ENCODE measurements at regions not wholly inside any gene's neighbourhood (a gene's known extent, or its start where the extent isn't known, plus 50 kb on each side); places are given as distances from the start of the nearest gene placed in this dataset.

GRCh38 chrX:38987198-38987651, 186.0 kb downstream of the MID1IP1 start:
- H3K4me3 ChIP-seq, result no peak overlapping the region
- 37% methylated on average over 2 of the region's 4 CpGs for WGBS (ENCODE audit: insufficient coverage, low coverage, missing lambda C conversion rate)
- ChIA-PET CTCF (ENCODE audit: low intra/inter-chr PET ratio) (interaction anchor here (1.1 kb wide), 1 partner anchor 187 kb away, joined by 3 read pairs; no protein-coding TSS in a partner anchor), POLR2A (no interaction called here)
- in situ Hi-C loops (cut with MboI) (loop anchor here (10.0 kb wide), 1 partner anchor 222 kb away; no protein-coding TSS in a partner anchor), intact Hi-C loops (cut with micrococcal nuclease) (no loop called here)
- DNase-seq (ENCODE audit: extremely low read depth in 1 of 4, low spot score in 3 of 4) (no peak), FAIRE-seq (no peak), ATAC-seq (no peak)
- no peaks in the 10 kb centered on the region for H3K9me1 ChIP-seq (ENCODE audit: control insufficient read depth, insufficient read depth, low read length)
- TF ChIP-seq HNRNPK (IDR thresholded peaks at IDR 0.05; ENCODE audit: low read depth, low read length, poor library complexity, severe bottlenecking) (no peak), KLF10 (CRISPR knock-in tag; IDR thresholded peaks at IDR 0.05) (no peak), CXXC5 (CRISPR knock-in tag; IDR thresholded peaks at IDR 0.05) (no peak), BRD9 (IDR thresholded peaks at IDR 0.05; ENCODE audit: low read depth, partially characterized antibody) (no peak)
- H2AFZ ChIP-seq (ENCODE audit: low read depth, low read length), result no peak overlapping the region
- H3K36me3 ChIP-seq (ENCODE audit: control insufficient read depth, insufficient read depth, low read length), result no peaks in the 10 kb centered on the region
- H3K27ac ChIP-seq (ENCODE audit: extremely low read depth, low read depth, low read length), result no peak overlapping the region
- peaks cover 0 to 7% of the 10 kb centered on the region in 2 experiments; a peak in 3 of 5 replicates for H3K4me1 ChIP-seq (replicated peaks in 1 of 2; ENCODE audit: control insufficient read depth in 2 of 2, insufficient read depth in 2 of 2, low read length in 2 of 2)
- no peak overlapping the region for H3K9ac ChIP-seq (ENCODE audit: insufficient read depth in 1 of 2, low read depth in 2 of 2, low read length in 2 of 2)
- H4K20me1 ChIP-seq (replicated peaks; ENCODE audit: control insufficient read depth, insufficient read depth, low read length), result no peaks in the 10 kb centered on the region
- BruUV-seq (replicated peaks), result no TSS peak
- H3K27me3 ChIP-seq (ENCODE audit: control insufficient read depth in 2 of 2, insufficient read depth in 2 of 2, low read length in 2 of 2), result no peaks in the 10 kb centered on the region
- no peaks in the 10 kb centered on the region for H3K79me2 ChIP-seq (ENCODE audit: control insufficient read depth, insufficient read depth, low read length)
- no peak overlapping the region for H3K4me2 ChIP-seq (ENCODE audit: insufficient read depth, low read length)
- no peaks in the 10 kb centered on the region for H3K9me3 ChIP-seq (replicated peaks; ENCODE audit: control insufficient read depth, insufficient read depth, low read depth, low read length)

GRCh38 chrX:38988301-38988700, 187.0 kb downstream of the MID1IP1 start:
- no TSS peak for BruUV-seq (replicated peaks)
- Histone ChIP-seq H3K36me3 (ENCODE audit: control insufficient read depth, insufficient read depth, low read length) (no peaks in the 10 kb centered on the region), H2AFZ (ENCODE audit: low read depth, low read length) (no peak overlapping the region), H3K9me1 (ENCODE audit: control insufficient read depth, insufficient read depth, low read length) (no peaks in the 10 kb centered on the region), H3K4me1 (replicated peaks in 1 of 2; ENCODE audit: control insufficient read depth in 2 of 2, insufficient read depth in 2 of 2, low read length in 2 of 2) (peaks cover 0 to 7% of the 10 kb centered on the region in 2 experiments; a peak in 2 of 5 replicates), H3K4me3 (no peak overlapping the region), H3K27me3 (ENCODE audit: control insufficient read depth in 2 of 2, insufficient read depth in 2 of 2, low read length in 2 of 2) (no peaks in the 10 kb centered on the region), H3K9me3 (replicated peaks; ENCODE audit: control insufficient read depth, insufficient read depth, low read depth, low read length) (no peaks in the 10 kb centered on the region), H3K4me2 (ENCODE audit: insufficient read depth, low read length) (no peak overlapping the region), H3K79me2 (ENCODE audit: control insufficient read depth, insufficient read depth, low read length) (no peaks in the 10 kb centered on the region), H3K9ac (ENCODE audit: insufficient read depth in 1 of 2, low read depth in 2 of 2, low read length in 2 of 2) (no peak overlapping the region), H4K20me1 (replicated peaks; ENCODE audit: control insufficient read depth, insufficient read depth, low read length) (no peaks in the 10 kb centered on the region), H3K27ac (ENCODE audit: extremely low read depth, low read depth, low read length) (no peak overlapping the region)
- no peak for DNase-seq (ENCODE audit: extremely low read depth in 1 of 4, low spot score in 3 of 4)
- in situ Hi-C loops (cut with MboI) (loop anchor here (10.0 kb wide), 1 partner anchor 224 kb away; no protein-coding TSS in a partner anchor), intact Hi-C loops (cut with micrococcal nuclease) (loop anchor here (2.0 kb wide), 1 partner anchor 164 kb away; no protein-coding TSS in a partner anchor)
- FAIRE-seq, result no peak
- POLR2A ChIA-PET, result interaction anchor here (0.6 kb wide), 1 partner anchor 12 kb away, joined by 3 read pairs; no protein-coding TSS in a partner anchor
- WGBS (ENCODE audit: insufficient coverage, low coverage, missing lambda C conversion rate), result 14% methylated on average over 2 of the region's 2 CpGs
- no peak for ATAC-seq
- CTCF ChIA-PET (ENCODE audit: low intra/inter-chr PET ratio), result no interaction called here
- TF ChIP-seq ZNF124 (CRISPR knock-in tag; IDR thresholded peaks at IDR 0.05) (no peak), CBX8 (IDR thresholded peaks at IDR 0.05; ENCODE audit: borderline replicate concordance, extremely low read depth, low read depth, low read length, poor library complexity, severe bottlenecking) (no peak), KDM2B (CRISPR knock-in tag; IDR thresholded peaks at IDR 0.05) (no peak), NR2C2 (CRISPR knock-in tag; IDR thresholded peaks at IDR 0.05) (no peak), NR2C2 (tag; IDR thresholded peaks at IDR 0.05) (no peak), TCF7 (IDR thresholded peaks at IDR 0.05; ENCODE audit: borderline replicate concordance) (no peak), ZNF316 (IDR thresholded peaks at IDR 0.05) (no peak), SPI1 (IDR thresholded peaks at IDR 0.05; ENCODE audit: borderline replicate concordance, low read depth, low read length) (no peak), COPS2 (conservative IDR thresholded peaks at IDR 0.05) (no peak), TCF7L2 (IDR thresholded peaks at IDR 0.05; ENCODE audit: low read depth, low read length) (no peak), BMI1 (IDR thresholded peaks at IDR 0.05; ENCODE audit: low read length) (no peak), MCM5 (IDR thresholded peaks at IDR 0.05; ENCODE audit: low read depth) (no peak)
- TF ChIP-seq, protein P1, sequence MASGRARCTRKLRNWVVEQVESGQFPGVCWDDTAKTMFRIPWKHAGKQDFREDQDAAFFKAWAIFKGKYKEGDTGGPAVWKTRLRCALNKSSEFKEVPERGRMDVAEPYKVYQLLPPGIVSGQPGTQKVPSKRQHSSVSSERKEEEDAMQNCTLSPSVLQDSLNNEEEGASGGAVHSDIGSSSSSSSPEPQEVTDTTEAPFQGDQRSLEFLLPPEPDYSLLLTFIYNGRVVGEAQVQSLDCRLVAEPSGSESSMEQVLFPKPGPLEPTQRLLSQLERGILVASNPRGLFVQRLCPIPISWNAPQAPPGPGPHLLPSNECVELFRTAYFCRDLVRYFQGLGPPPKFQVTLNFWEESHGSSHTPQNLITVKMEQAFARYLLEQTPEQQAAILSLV (tag; IDR thresholded peaks at IDR 0.05), result no peak
